ENCODE measurements at regions not wholly inside any gene's neighbourhood (a gene's known extent, or its start where the extent isn't known, plus 50 kb on each side); places are given as distances from the start of the nearest gene placed in this dataset.

DNA sequence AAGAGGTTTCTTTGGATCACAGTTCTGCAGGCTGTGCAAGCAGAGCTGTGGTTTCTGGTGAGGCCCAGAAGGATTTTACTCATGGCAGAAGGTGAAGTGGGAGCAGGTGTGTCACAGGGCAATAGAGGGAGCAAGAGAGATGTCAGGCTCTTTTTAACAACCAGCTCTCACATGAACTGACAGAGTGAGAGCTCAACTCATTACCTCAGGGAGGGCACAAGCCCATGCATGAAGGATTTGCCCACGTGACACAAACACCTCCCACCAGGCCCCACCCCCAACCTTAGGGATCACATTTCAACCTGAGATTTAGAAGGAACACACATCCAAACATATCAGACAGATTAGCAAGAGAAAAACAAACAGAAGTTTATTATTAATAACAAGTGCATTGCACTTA, 470.4 kb downstream of the GALC start:
- no peak for DNase-seq
- no peak for ATAC-seq

DNA sequence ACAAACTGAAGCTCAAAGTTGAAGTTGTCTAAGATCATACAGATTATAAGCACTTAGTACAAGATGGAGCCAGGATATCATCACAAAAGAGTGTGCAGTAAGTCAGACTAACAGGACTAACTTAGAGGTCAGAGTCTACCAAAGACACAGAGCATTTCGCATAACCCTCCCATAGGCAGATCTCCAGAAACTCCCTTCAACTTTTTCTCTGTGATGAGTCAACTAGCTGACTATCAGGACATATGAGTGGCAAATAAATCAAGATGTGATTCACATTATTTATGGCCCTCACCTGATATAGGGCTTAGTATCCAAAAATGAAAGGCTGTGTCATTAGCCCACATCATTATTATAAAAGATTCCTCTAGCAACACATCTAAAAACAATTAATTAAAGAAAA, 484.6 kb downstream of the GALC start:
- DNase-seq (no peak), ATAC-seq (no peak)

- no peak for DNase-seq
- no peak for ATAC-seq
Measured at GRCh38 chr14:87503711-87504110, 489.3 kb downstream of the GALC start.

DNA sequence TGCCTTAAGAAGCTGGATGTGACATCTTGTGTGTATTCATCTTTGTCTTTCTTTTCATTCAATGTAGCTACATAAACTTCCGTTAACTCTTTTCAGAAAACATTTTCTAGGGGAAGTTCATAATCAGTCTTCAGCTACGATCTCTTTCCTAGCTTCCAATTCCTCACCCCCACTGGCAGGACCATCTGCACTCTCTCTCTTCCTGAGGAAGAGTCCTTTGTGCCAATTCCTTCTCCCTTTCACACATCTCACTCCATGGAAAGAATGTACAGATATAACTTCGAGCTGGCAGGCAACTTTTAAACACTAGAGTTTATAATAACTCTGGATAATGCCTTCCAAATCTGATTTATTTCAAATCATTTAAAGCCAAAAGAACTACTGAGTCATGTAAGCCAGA, 495.7 kb downstream of the GALC start:
- ATAC-seq, result no peak
- DNase-seq, result no peak

DNA sequence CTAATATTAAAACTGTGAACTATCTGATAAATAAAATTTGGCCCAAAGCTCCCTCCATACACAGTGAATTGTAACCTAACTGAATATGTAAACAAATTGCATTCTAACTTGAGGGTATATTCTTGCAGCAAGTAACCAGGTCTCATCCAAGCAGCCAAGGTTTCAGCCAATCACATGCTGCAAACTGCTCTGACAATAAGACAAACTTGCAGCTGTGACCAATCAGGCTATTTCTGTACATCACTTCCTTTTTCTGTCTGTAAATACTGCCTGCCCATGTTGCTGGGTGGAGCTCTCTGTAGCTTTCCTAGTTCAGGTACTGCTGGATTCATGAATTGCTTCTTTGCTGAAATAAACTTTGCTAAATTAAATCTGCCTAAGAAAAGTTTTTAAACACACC, 499.0 kb downstream of the GALC start:
- ATAC-seq, result no peak
- DNase-seq, result no peak

DNA sequence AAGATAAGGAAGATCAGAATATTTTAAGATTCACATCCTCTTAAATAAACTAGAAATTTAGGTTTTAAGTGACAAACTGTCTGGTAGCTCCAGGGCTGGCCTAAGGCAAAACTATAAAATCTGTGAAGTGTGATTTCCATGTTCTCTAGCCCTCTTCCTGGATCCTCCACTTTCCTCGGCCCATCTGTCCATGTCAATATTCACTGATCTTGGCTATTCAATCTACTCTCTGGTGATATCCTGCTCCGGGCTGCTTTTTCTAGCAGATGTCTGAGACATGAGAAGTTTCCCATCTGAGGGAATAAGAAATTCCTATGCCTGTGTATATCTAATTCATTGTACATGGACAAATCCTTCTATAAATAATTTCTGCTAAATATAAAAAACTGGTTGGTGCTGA, 500.4 kb downstream of the GALC start:
- DNase-seq (no peak), ATAC-seq (no peak)

- DNase-seq (no peak), ATAC-seq (no peak)
Measured at GRCh38 chr14:87491816-87492215, 501.2 kb downstream of the GALC start.

DNA sequence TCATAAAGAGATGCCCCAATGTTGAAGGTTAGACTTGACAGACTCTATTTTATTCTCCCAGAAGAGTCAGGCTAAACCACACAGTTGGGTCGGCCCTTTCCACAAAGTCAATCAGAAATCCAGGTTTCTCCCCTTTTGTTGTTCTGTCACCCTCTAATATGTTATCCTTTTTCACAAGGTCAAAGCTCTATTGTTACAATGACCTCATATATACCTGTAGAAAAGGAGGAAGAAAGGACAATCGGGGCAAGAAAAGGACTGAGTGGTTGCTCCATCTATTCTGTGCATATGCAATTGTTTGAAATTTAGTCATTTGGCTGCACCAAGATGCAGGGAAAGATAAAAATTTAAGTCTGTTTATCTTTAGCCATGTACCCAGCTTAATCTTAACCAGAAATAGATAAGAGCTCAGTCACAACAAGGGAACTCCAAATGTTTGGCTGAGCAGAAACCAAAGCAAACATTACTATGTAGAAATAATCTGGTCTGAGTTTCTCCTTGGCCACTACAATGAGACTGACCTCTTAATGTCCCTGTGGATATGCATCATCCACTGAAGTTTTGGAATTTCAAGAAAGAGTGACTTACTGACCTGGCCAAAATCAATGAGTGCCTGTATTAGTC, 503.7 kb downstream of the GALC start:
- ATAC-seq, result no peak
- no peak for DNase-seq

DNA sequence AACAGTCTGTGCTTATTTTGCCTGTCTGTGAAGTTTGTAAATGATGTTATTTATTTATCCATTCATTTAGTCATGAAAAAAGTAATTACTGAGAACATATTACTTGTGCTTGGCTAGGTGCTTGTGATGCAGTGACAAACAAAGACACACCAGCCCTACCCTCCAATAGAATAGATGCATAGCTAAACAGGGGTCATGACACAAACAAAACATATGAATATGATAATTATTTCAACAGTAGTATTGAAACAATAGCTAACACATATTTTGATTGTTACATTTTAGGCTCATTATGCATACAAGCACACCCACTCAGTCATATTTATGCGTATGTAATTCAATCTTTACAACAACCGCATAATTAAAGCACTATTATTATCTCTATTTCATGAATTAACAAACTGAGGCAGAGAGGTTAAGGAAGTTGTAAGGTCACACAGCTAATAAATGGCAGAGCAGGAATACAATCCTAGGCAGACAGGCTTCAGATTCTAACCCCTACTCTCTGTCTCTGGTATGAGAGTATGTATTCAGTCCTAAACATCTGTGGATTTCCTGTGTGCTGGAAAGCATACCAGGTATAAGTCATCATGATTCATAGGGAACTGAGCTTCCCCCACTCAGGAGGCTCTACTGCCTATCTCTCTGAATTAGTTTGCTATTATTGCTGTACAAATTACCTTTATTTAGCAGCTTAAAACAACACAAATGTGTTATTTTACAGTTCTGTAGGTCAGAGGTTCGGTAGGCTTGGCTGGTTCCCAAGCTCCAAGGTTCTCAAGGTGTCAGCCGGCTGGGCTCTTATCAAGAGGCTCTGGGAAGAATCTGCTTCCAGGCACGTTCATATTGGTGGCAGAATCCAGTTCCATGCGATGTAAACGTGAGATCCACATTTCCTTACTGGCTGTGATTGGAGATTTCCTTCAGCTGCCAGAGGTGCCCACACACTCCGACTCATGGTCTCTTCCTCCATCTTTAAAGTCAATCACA, 509.4 kb downstream of the GALC start:
- no peak for DNase-seq

DNA sequence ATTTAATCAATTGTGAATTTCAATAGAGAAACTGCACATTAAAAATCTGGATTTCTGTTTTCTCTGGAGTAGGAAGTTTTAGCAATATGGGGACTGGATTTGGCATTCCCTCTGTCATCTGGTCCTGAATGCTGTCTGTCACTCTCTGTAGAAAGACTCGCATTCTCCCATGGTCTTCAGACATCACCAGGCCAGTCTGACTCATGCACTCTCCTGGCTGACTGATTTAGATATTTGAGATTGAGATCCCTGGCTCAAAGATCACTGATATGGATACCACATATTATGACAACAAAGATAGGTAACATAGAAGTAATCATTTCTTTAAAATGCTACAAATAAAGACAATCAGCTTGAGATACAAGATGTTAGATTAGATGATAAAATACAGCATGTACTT, 524.5 kb downstream of the GALC start:
- no peak for DNase-seq
- ATAC-seq, result no peak

More for the DNA sequence above, 509.4 kb downstream of the GALC start:
- ATAC-seq, result no peak

DNA sequence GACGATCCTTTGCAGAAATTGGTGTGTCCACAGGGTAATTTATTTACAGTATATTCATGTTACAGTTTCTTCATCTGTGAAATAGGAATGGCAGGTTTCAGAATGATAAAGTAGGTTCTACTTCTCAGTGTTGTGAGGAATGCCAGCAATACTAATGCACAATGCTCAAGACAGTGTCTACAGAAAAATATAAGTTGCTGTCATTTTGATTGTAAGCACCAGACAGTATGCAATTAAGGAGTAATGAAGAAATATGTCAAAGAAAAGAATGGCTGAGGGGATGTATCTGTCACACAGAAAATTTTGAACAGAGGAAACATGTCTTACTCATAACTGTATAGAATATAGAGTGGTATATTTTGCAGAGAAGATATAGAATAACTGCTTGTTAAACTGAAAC, 525.4 kb downstream of the GALC start:
- ATAC-seq (no peak), DNase-seq (no peak)

DNA sequence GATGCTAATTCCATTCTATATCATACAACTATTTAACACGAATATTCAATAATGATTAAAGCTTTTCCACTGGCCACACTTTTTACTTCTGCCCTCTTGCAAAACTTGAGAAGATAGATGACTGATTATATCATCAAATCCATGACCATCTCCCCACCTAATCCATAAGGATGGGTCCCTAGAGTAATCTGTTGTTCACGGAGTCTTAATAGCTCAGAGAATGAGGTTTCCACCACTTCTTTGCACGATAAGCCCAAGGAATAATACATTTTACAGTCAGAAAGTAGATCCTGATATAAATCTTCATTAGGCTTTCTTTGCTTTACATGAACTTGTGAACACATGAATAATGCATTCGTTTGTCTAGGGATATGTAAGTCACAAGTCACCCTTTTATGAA, 527.2 kb downstream of the GALC start:
- no peak for ATAC-seq

GRCh38 chr14:87461704-87462103, 531.3 kb downstream of the GALC start:
- ATAC-seq (no peak), DNase-seq (no peak)

More for the DNA sequence above, 527.2 kb downstream of the GALC start:
- DNase-seq, result no peak

DNA sequence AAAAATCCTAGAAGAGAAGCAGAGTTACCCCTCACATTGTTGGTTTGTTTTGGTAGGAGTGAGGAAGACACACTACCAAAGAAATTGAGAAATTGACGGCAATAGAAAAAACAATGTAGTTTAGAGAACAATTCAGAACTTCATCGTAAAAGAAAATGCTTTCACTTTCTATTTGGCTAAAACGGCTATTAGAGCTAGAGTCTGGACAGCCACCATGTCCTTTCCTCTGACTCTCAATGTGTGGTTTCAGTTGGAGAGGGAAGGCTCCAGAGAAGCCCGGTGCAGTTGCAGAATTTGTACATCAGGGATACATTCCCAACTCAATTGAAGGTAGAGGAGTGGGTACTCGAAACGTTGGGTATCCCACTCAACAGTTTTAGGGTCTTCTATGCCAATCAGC, 535.3 kb downstream of the GALC start:
- ATAC-seq (no peak), DNase-seq (no peak)

DNA sequence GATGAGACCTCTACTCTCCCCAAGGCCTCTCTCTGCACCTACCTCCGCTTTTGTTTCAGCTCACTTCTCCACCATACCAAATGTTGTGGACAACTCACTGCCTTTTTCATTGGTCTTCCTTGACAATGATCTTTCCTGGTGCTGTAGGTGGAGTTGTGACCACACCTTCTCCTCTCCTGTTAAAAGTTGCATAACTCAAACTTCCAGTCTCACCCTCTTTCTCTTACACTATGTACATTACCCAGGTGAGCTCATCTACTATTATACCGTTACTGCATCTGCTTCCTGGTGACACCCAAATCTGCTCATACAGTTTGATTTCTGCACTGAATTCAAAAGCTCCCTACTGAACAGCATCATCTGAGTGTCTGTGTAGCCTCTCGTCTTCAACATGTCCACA, 542.8 kb downstream of the GALC start:
- no peak for ATAC-seq
- DNase-seq, result no peak

DNA sequence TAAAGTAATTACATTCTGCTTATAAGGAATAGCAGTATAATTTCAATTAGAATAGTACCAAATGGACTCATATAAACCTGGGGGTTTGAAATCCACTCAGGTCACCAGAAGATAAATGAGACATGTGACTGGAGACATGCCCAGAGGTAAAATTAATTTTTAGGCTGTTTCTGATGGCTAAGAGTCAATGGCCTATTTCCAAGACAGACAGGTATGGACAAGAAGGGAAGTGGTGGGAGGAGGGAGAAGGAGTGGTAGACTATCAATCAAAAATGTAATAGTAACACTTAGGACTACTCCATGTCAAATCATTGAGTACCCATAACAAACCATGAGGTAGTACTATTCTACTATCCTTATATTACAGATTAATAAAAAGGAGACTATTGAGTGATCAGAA, 544.0 kb downstream of the GALC start:
- DNase-seq (no peak), ATAC-seq (no peak)

- DNase-seq (no peak), ATAC-seq (no peak)
Measured at GRCh38 chr14:87443787-87444186, 549.2 kb downstream of the GALC start.

- no peak for DNase-seq
Measured at GRCh38 chr14:87443039-87443438, 549.9 kb downstream of the GALC start.

GRCh38 chr14:87437158-87437557, 555.8 kb downstream of the GALC start:
- DNase-seq (no peak), ATAC-seq (no peak)

More at GRCh38 chr14:87443039-87443438, 549.9 kb downstream of the GALC start:
- no peak for ATAC-seq

GRCh38 chr14:87434680-87435079, 558.3 kb downstream of the GALC start:
- DNase-seq, result no peak
- no peak for ATAC-seq

DNA sequence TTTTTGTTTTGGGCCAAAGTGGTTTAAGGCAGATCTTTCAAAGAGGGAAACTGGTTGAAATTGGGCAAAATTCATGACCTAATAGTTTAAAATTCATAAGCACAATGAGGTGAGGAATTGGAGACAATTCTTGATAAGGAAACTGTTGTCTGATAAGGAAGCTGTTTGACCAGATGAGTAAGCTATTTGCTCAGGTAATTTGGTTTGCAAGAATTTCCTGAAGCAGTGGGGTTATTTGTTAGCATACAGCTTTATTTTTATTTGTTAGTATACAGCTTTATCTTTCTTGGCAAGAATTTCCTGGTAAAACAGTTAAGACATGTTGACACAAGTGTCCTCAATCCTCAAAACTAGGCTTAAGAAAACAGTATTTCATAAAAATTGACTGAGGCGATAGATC, 559.0 kb downstream of the GALC start:
- no peak for DNase-seq
- no peak for ATAC-seq

DNA sequence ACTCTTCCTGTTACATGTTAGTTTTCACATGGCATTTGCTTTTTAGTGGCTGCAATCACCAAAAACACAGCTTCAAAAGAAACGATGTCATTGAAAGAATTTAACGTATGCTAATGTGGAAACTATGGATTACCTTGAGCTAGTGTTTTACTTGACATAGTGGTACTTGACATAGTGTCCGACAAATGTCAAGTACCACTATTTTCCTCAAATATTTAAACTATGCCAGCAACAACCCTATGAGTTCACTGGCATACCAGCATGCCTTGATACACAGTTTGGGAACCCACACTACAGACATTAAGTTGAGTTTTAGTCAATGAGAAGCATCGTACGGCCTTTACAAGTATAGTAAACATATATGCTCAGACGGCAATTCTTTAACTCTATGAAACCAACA, 560.3 kb downstream of the GALC start:
- no peak for DNase-seq
- no peak for ATAC-seq

DNA sequence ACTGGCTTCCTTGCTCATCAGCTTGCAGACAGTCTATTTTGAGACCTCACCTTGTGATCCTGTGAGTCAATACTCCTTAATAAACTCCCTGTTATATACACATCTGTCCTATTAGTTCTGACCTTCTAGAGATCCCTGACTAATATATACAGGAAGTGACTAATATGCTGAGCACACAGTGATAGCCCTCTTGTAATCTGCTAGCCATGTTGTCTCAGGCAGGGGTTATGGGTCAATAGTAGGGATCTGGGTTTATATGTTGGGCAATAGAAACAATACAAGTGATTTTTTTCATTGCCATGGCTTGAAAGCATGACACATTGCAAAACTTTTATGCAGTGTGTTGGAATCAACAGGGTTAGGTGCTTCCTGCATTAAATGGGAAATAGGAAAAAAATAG, 562.2 kb downstream of the GALC start:
- ATAC-seq (no peak), DNase-seq (no peak)

DNA sequence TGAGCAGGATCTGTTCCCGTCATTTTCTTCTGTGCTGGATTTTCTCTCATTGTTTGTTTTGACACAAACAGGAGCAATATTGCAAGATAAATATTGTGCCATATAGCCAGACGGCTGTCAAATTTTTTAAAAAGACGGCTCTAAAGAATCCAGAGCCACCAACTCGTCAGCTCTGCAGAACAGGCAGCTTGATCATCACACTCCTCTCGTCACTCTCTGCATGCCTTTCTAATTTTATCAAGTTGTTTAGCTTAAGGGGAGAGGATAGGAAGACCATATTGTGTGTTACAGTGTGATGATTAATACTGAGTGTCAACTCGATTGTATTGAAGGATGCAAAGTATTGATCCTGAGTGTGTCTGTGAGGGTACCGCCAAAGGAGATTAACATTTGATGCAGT, 562.8 kb downstream of the GALC start:
- ATAC-seq (no peak), DNase-seq (no peak)

Measured in stimulated activated naive CD8-positive, alpha-beta T cell treated with anti-CD3 and anti-CD28 coated beads, Interleukin-15, Interleukin-2, amounts not matched to agents 100 U/mL and 50 U/mL, for 24 hours (primary cell).